DLD1 (cell line): ENCODE measurements at regions not wholly inside any gene's neighbourhood (a gene's known extent, or its start where the extent isn't known, plus 50 kb on each side); places are given as distances from the start of the nearest gene placed in this dataset.

ENCODE experiments used
- in situ Hi-C: cut with HindIII; loops from 2 replicates; pipeline ENCODE4 v1.10.0; 2017; ENCODE audit warnings: low sequenced_read_pairs

- in situ Hi-C loops = loop anchor here (25.0 kb wide), 1 partner anchor 257 kb away; no protein-coding TSS in a partner anchor
These were observed 122.7 kb upstream of the NABP1 start for GRCh38 chr2:191555092-191555742.

DNA sequence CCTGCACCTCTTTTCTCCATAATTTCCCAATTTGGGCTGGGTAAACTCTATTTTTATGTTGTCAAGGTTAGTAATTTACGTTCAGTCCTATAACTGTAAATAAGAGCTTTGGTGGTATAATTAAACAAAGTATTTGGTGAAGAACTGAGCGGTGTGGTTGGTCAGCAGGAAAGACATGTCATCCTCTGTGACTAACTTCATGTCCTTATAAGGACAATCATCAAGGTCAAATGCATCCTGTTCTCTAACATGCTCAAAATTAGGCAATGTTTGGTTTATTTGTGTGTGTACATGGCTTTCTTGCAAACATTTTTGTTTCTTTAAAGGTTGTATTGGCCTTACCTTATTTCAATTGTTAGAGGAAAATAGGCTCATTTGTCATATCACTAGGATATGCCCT lies 121.5 kb upstream of the NABP1 start:
- in situ Hi-C loops = loop anchor here (25.0 kb wide), 1 partner anchor 256 kb away; no protein-coding TSS in a partner anchor

DNA sequence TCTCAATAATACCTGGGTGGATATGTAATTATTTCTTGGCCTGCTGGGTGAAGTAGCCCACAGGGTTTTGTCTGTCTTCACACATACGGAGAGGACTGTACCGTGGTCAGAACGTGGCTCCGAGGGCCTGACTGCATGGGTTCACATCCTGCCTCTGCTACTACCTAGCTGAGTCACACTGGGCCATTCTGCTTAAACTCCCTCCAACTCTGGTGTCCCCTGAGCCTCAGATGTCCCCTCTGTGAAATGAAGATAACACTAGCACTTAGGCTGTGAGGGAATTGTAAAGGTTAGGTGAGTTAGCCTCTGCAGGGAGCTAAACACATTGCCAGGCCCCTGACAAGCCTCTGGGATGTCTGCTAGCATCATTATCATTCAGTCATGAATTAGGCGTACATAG lies 120.1 kb upstream of the NABP1 start:
- in situ Hi-C loops = loop anchor here (25.0 kb wide), 1 partner anchor 254 kb away; no protein-coding TSS in a partner anchor

GRCh38 chr2:191559569-191559968 lies 118.4 kb upstream of the NABP1 start:
- in situ Hi-C loops = loop anchor here (25.0 kb wide), 1 partner anchor 253 kb away; no protein-coding TSS in a partner anchor

- in situ Hi-C loops = loop anchor here (10.0 to 25.0 kb wide), 3 partner anchors 154 to 604 kb away; no protein-coding TSS in a partner anchor
These were observed 117.4 kb upstream of the NABP1 start for GRCh38 chr2:191560411-191560980.

DNA sequence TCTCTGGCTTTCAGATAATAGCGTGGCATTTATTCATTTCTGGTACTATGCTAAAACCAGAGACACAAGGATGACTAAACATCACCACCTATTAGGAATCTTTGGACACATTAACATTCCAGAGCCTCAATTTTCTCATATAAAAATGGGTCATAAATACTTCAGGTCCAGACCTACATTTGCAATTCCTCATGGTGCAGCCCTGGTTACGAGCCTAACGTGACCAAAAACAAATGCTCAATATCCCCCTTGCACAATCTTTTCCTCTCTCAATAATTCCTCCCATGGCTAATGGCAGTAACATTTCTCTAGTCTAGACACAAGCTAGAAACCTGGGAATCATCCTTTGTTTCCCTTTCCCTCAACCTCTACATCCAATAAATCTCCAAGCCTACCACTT lies 112.8 kb upstream of the NABP1 start:
- in situ Hi-C loops = loop anchor here (10.0 to 25.0 kb wide), 3 partner anchors 150 to 600 kb away; no protein-coding TSS in a partner anchor

- in situ Hi-C loops = loop anchor here (10.0 to 25.0 kb wide), 3 partner anchors 149 to 599 kb away; no protein-coding TSS in a partner anchor
These were observed 112.2 kb upstream of the NABP1 start for GRCh38 chr2:191565647-191566198.

- in situ Hi-C loops = loop anchor here (10.0 to 25.0 kb wide), 3 partner anchors 148 to 598 kb away; no protein-coding TSS in a partner anchor
These were observed 111.6 kb upstream of the NABP1 start for GRCh38 chr2:191566344-191566743.

DNA sequence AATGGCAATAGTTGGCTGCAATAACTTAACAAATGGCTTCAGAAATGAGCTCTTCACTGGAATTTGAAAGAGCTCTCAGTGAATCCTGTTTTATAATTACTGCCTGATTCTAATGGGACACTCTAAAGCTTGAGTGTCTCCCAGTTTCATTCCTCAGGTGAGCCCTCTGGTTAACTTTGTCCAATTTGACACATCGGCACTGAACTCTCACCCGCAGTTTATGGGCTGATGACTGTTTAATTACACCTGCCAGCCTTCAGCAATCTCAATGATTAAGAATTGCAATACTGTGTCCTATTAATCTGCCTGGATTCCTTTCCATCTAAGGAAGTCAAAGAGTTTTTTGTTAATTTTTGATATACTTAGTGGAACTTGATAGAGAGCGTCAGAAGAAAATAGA lies 110.7 kb upstream of the NABP1 start:
- in situ Hi-C loops = loop anchor here (10.0 to 25.0 kb wide), 3 partner anchors 148 to 598 kb away; no protein-coding TSS in a partner anchor

DNA sequence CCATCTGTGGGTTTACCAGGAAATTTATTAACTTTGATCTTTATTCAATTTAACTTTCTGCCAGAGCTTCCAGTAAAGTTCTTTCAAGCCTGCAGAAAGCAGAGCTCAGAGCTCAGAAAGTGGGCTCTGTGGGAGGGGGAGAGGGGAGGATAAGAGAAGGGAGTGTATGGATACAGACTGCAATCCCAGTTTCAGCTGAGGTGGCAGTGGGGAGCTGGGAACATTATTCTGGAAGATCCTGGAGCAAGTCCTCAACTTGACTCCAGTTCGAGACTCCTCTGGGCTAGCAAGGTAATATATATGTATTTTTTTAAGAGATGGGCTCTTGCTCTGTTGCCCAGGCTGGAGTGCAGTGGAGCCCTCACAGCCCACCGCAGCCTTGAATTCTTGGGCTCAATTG lies 108.9 kb upstream of the NABP1 start:
- in situ Hi-C loops = loop anchor here (10.0 to 25.0 kb wide), 3 partner anchors 146 to 596 kb away; no protein-coding TSS in a partner anchor

- in situ Hi-C loops = loop anchor here (25.0 kb wide), 1 partner anchor 241 kb away; no protein-coding TSS in a partner anchor
These were observed 106.7 kb upstream of the NABP1 start for GRCh38 chr2:191571163-191571769.

DNA sequence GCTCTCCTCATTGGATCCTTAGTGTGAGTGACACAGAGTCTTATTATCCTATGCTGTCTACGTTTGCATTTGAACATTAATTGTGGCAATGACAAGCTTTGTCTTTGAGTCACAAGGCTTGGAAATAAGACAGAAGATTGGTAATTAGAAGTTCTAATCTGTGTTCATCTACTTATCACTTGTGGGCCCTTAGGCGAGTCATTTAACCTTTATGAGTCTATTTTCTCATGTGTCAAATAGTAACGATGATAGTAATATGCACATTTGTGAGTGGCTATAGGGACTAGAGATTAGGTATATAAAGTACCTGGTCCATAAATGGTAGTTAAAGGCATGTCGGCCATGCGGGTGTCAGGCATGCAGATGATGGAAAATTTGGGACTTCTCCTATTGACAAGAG lies 105.6 kb upstream of the NABP1 start:
- in situ Hi-C loops = loop anchor here (25.0 kb wide), 1 partner anchor 240 kb away; no protein-coding TSS in a partner anchor

GRCh38 chr2:191573216-191573615 lies 104.7 kb upstream of the NABP1 start:
- in situ Hi-C loops = loop anchor here (25.0 kb wide), 1 partner anchor 239 kb away; no protein-coding TSS in a partner anchor

- in situ Hi-C loops = loop anchor here (25.0 kb wide), 1 partner anchor 238 kb away; no protein-coding TSS in a partner anchor
These were observed 103.7 kb upstream of the NABP1 start for GRCh38 chr2:191574232-191574631.

- in situ Hi-C loops = no loop called here
These were observed 100.3 kb upstream of the NABP1 start for GRCh38 chr2:191577605-191578004.

- in situ Hi-C loops = no loop called here
These were observed 99.9 kb upstream of the NABP1 start for GRCh38 chr2:191578031-191578430.

DNA sequence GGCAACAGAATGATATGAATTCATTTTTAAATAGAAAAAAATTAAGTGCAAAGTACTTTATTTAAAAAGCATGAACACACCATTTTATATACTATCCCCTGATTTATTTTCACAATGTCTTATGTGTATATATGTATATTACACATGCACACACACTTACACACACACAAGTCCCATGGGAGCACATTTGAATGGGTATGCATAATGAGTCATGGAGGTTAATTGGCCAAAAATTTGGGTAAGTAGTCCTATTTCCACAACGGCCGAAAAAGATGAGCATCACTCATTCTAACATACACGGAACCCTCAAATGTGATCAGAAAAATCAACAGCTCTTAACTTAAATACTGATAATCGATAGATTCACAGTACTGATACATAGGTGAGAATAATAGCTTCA lies 97.4 kb upstream of the NABP1 start:
- in situ Hi-C loops = no loop called here

DNA sequence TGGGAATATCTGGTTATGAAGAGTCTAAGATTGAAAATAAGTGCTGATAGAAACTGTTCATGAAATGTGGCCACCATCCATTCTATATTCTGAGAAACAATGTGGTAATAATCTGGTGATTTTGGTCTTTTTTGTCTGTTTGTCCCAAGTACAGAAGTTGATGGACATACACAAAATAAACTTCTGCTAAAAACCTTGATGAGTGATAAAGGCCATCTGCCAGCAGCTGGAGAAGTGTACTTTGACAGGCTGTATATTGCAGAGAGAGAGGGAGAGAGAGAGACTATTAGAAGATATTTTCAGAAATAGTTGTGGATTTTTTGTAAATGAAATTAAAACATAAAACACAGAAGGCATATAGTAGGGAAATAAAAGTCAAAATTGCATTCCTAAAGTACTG lies 96.9 kb upstream of the NABP1 start:
- in situ Hi-C loops = no loop called here

GRCh38 chr2:191582355-191582754 lies 95.6 kb upstream of the NABP1 start:
- in situ Hi-C loops = no loop called here

DNA sequence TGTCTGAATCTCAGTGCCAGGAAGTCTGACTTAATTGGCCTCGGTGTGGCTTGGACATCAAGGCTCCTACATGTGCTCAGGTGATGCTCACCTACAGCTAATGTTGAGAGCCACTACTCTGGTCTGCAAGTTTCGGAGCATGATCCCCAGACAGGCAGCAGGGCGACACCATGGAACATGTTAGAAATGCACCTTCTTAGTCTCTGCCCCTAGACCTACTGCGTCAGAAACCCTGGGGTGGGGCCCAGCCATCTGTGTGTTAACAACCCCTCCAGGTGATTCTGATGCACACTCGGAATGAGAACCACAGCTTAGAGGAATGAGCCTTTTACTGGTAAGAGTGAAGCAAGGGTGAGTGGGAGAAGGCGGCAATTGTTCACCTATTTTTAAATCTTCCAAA lies 86.9 kb upstream of the NABP1 start:
- in situ Hi-C loops = no loop called here
